LNCAP (cell line): ENCODE measurements at regions not wholly inside any gene's neighbourhood (a gene's known extent, or its start where the extent isn't known, plus 50 kb on each side); places are given as distances from the start of the nearest gene placed in this dataset.

Experiments
- CTCF ChIP-seq: fragments of 450-650 bp; IDR thresholded peaks from 2 replicates; pipeline ENCODE4 v1.5.1; 2017; ENCODE audit warnings: mild to moderate bottlenecking

- TF ChIP-seq CTCF, result no peak
Measured at GRCh38 chr1:9459816-9460407, 79.4 kb upstream of the SLC25A33 start.

- TF ChIP-seq CTCF, result no peak
Measured at GRCh38 chr1:9465640-9466039, 73.6 kb upstream of the SLC25A33 start.

- TF ChIP-seq CTCF, result no peak
Measured at GRCh38 chr1:9466780-9467758, 72.2 kb upstream of the SLC25A33 start.

GRCh38 chr1:9471679-9472078 is 67.6 kb upstream of the SLC25A33 start:
- no peak for TF ChIP-seq CTCF

GRCh38 chr1:9472386-9473031 is 66.8 kb upstream of the SLC25A33 start:
- TF ChIP-seq CTCF, result no peak

GRCh38 chr1:9473032-9473807 is 66.0 kb upstream of the SLC25A33 start:
- no peak for TF ChIP-seq CTCF

- no peak for TF ChIP-seq CTCF
Measured at GRCh38 chr1:9475061-9475627, 64.1 kb upstream of the SLC25A33 start.
